Stimulated activated CD8-positive, alpha-beta memory T cell treated with anti-CD3 and anti-CD28 coated beads, Interleukin-4, amount 100 ng/mL, for 4 hours (primary cell): ENCODE measurements at regions not wholly inside any gene's neighbourhood (a gene's known extent, or its start where the extent isn't known, plus 50 kb on each side); places are given as distances from the start of the nearest gene placed in this dataset.
"Not testable (repeated sequence)": the region's sequence is repeated elsewhere in the genome, so short reads cannot be mapped to it uniquely, and the experiment has no call there.

Source experiments
- DNase-seq, 2 donors: peaks; one replicate each; pipeline ENCODE4 v3.0.0-alpha.2; 2020; ENCODE audit warnings: low read depth in 2 of 2, low spot score in 1 of 2

DNA sequence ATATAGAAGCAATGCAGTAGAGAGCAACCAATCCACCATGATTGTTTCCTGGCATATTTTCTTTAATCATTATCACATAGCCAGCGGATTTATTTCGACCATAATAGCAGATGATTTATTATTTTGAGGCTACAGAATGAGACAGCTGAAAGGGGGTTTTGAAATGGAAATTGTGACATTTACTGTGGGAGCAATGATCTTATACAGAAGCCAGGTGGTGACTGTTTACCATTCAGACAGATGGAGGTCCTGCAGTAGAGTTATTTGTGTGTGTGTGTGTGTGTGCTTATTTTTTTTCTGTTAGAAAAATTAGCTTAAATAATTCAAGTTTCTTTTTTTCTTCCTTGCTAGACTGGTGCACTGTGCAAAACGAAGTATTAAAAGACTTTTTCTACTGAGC is 1784.5 kb downstream of the MRPL39 start:
- DNase-seq = no peak

DNA sequence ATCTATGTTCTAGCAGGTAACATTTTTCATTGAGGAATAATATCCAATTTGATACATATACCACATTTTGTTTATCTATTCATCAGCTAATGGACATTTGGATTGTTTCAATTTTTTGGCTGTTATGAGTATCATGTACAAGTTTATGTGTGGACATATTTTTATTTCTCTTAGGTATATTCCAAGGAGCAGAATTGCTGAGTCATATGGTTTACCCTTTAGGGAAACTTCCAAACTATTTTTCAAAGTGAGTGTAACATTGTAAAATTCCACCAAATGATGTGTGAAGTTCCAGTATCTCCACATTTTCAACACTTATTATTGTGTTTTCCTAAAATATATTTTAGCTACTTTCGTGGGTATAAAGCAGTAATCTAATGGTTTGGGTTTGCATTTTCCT is 1789.9 kb downstream of the MRPL39 start:
- no peak for DNase-seq

- DNase-seq = no peak
These were observed 1794.8 kb downstream of the MRPL39 start for GRCh38 chr21:23812485-23812884.

GRCh38 chr21:23811805-23812204 is 1795.5 kb downstream of the MRPL39 start:
- DNase-seq = no peak

- DNase-seq = no peak
These were observed 1797.7 kb downstream of the MRPL39 start for GRCh38 chr21:23809573-23809972.

DNA sequence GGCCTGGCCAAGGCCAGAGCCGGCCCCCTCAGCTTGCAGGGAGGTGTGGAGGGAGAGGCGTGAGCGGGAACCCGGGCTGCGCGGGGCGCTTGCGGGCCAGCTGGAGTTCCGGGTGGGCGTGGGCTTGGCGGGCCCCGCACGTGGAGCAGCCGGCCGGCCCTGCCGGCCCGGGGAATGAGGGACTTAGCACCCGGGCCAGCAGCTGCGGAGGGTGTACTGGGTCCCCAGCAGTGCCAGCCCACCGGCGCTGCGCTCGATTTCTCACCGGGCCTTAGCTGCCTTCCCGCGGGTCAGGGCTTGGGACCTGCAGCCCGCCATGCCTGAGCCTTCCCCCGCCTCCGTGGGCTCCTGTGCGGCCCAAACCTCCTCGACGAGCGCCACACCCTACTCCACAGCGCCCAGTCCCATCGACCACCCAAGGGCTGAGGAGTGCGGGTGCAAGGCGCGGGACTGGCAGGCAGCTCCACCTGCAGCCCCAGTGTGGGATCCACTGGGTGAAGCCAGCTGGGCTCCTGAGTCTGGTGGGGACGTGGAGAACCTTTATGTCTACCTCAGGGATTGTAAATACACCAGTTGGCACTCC is 1800.2 kb downstream of the MRPL39 start:
- DNase-seq = not testable (repeated sequence)

DNA sequence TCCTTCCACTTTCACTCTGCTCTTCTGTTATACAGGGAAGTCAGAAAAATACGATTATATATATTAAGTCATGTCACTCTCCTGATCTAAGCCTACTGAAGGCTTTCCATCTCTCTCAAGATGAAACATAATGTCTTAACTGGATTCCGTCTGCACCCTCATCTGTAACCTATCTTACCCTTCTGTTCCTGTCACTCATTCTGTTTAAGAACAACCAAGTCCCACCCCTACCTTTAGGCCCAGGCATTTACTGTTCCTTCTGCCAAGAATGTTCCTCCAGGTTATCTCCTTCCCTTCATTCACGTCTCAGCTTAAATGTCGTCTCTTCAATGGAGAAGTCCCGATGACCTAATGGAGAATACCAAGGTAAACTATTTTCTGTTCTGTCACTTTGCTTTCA is 1802.4 kb downstream of the MRPL39 start:
- DNase-seq = no peak

DNA sequence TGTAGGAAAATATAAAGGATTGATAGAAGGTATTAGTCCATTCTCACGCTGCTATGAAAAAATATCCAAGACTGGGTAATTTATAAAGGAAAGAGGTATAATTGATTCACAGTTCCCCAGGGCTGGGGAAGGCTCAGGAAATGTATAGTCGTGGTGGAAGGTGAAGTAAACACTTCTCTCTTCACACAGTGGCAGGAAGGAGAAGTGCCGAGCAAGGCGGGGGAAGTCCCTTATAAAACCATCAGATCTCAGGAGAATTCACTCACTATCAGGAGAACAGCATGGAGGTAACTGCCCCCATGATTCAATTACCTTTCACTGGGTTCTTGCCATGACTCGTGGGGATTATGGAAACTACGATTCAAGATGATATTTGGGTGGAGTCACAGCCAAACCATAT is 1806.0 kb downstream of the MRPL39 start:
- DNase-seq = no peak

DNA sequence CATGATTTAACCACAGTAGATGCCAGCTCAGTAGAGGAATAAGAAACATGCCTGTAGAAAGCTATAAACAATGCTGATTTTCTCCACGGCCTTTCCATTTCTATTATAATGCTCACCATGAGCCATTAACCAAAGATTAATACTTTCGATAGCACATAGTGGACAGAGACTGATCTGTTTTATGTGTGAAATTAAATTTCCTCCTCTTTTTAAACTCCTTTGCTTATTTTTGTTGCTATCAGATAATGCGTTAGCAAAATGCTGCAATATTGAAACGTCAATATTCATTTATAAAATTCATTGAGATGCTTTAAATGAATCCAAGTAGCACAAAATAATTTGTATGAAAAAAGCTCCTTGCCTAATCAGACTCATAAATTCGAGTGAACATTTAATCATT is 1807.9 kb downstream of the MRPL39 start:
- no peak for DNase-seq

GRCh38 chr21:23792300-23792699 is 1815.0 kb downstream of the MRPL39 start:
- DNase-seq = no peak

- no peak for DNase-seq
These were observed 1817.4 kb downstream of the MRPL39 start for GRCh38 chr21:23789864-23790263.

GRCh38 chr21:23780326-23780725 is 1827.0 kb downstream of the MRPL39 start:
- DNase-seq = no peak

DNA sequence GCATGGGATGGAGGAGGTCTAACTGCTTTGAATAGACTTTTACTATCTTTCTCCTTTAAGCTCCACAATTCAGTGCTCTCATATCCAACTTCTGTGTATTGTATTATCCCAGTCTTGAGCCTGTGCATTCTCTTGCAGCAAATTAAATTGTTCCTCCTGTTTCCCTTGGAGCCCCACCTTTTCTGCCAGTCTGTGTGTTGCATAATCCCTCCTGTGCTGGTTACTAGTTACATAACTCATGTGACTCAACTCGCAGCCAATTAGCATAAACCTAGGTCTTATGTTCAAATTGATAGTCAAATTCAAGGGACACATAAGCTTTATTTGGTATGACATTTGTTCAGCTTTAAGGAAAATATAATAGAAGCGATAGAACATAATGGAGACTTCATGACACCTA is 1863.5 kb downstream of the MRPL39 start:
- DNase-seq = no peak

- DNase-seq = no peak
These were observed 1866.8 kb downstream of the MRPL39 start for GRCh38 chr21:23740463-23740862.

DNA sequence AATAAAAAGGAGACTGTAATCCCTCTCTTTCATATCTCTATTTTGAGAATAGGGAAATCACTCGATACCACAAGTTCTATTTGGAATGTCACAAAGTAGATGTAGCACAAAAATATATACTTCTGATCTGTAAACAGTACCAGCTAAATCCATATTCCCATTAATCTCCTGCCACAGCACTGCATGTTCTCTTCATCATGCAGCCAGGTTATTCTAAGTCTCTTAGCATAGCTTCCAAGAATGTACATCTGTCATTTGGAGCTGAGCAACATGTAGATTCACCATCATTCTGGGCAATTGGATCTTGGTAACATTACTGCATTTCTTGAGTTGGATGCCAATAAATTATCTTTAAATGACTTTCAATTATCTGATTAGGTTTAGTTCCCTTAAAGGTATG is 1874.5 kb downstream of the MRPL39 start:
- no peak for DNase-seq

DNA sequence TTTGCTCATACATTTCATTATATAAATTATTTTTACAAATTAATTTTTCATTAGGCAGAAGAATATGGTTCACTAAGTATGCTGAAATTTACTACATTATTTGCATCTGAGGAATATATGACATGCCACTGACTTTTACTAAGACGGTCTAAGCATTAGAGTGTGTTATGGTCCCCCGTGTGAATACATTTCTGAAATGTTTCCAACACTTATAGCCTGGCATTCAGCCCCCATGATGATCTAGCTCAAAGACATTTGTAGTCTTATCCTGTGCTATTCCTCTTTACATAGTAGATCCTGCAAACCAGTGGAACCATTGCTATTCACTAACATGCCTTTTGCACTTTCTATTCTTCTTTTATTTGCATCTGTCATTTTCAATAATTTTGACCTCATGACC is 1878.0 kb downstream of the MRPL39 start:
- no peak for DNase-seq

- DNase-seq = no peak
These were observed 1881.7 kb downstream of the MRPL39 start for GRCh38 chr21:23725576-23725975.

DNA sequence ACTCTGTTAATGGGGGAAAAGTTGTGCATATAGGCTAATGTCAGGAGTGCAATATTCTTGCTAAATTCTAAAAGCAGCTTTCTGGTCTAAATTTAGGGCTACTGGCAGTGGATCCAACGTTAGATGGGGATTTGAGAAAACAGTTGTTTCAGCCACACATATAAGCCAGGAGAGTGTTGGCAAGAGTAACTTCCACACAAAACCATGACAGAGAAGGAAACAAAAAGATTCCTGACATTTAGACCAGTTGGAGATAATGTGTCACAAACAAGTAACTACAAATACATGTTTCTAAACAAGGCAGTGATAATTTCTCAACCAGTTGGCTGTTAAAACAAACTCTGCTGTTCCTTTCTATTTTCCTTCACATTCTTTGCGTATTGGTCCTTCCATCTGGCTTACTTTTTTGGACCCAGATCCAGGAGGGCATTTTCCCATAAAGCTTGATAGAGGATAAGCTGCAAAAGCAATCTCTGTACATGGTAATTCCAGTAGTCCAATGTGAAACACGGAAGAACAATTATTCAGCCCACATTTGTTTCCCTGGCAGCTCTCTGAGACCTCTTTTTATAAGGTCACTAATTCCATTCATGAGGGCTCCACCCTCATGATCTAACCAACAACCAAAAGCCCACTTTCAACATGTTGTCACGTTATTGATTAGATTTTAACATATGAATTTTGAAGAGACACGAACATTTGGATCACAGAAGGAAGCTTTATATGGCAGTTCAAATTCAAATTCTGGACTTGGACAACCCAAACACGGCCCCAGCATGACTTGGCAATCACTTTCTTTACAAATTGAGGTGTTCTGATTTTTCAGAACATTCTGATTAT is 1888.6 kb downstream of the MRPL39 start:
- DNase-seq = no peak

- no peak for DNase-seq
These were observed 1895.1 kb downstream of the MRPL39 start for GRCh38 chr21:23712166-23712565.

- DNase-seq = no peak
These were observed 1900.8 kb downstream of the MRPL39 start for GRCh38 chr21:23706431-23706830.

- no peak for DNase-seq
These were observed 1907.9 kb downstream of the MRPL39 start for GRCh38 chr21:23699402-23699801.

- no peak for DNase-seq
These were observed 1908.7 kb downstream of the MRPL39 start for GRCh38 chr21:23698619-23699018.

GRCh38 chr21:23695443-23695842 is 1911.8 kb downstream of the MRPL39 start:
- no peak for DNase-seq
